ENCODE measurements at regions not wholly inside any gene's neighbourhood (a gene's known extent, or its start where the extent isn't known, plus 50 kb on each side); places are given as distances from the start of the nearest gene placed in this dataset.
"Not testable (repeated sequence)": the region's sequence is repeated elsewhere in the genome, so short reads cannot be mapped to it uniquely, and the experiment has no call there.

GRCh38 chr2:67896076-67896475 lies 166.7 kb downstream of the C1D start:
- no peaks in the 10 kb centered on the region for H3K36me3 ChIP-seq (ENCODE audit: control insufficient read depth, insufficient read depth, low read length)
- H3K9me3 ChIP-seq (ENCODE audit: control insufficient read depth, insufficient read depth, low read length) = no peaks in the 10 kb centered on the region
- H3K27me3 ChIP-seq (ENCODE audit: control insufficient read depth, insufficient read depth, low read length) = peaks cover 11% of the 10 kb centered on the region
- H3K4me1 ChIP-seq (ENCODE audit: control insufficient read depth, insufficient read depth, low read length) = peaks cover 14% of the 10 kb centered on the region
- no peak overlapping the region for H3K9ac ChIP-seq (ENCODE audit: low read depth, low read length)
- no peak overlapping the region for H3K4me3 ChIP-seq (ENCODE audit: low read depth, low read length)

- no peak overlapping the region for H3K9ac ChIP-seq (ENCODE audit: low read depth, low read length)
- H3K9me3 ChIP-seq (ENCODE audit: control insufficient read depth, insufficient read depth, low read length) = no peaks in the 10 kb centered on the region
- no peaks in the 10 kb centered on the region for H3K36me3 ChIP-seq (ENCODE audit: control insufficient read depth, insufficient read depth, low read length)
- no peak overlapping the region for H3K4me3 ChIP-seq (ENCODE audit: low read depth, low read length)
- peaks cover 14% of the 10 kb centered on the region for H3K4me1 ChIP-seq (ENCODE audit: control insufficient read depth, insufficient read depth, low read length)
- H3K27me3 ChIP-seq (ENCODE audit: control insufficient read depth, insufficient read depth, low read length) = peaks cover 11% of the 10 kb centered on the region
Observed at GRCh38 chr2:67896476-67896875, 166.3 kb downstream of the C1D start.

- no peak overlapping the region for H3K9ac ChIP-seq (ENCODE audit: low read depth, low read length)
- H3K36me3 ChIP-seq (ENCODE audit: control insufficient read depth, insufficient read depth, low read length) = no peaks in the 10 kb centered on the region
- H3K4me1 ChIP-seq (ENCODE audit: control insufficient read depth, insufficient read depth, low read length) = peaks cover 17% of the 10 kb centered on the region
- H3K9me3 ChIP-seq (ENCODE audit: control insufficient read depth, insufficient read depth, low read length) = no peaks in the 10 kb centered on the region
- H3K27me3 ChIP-seq (ENCODE audit: control insufficient read depth, insufficient read depth, low read length) = peaks cover 11% of the 10 kb centered on the region
- no peak overlapping the region for H3K4me3 ChIP-seq (ENCODE audit: low read depth, low read length)
Observed at GRCh38 chr2:67898595-67898994, 164.2 kb downstream of the C1D start.

- Histone ChIP-seq H3K9ac (ENCODE audit: low read depth, low read length) (no peak overlapping the region), H3K4me1 (ENCODE audit: control insufficient read depth, insufficient read depth, low read length) (peaks cover 17% of the 10 kb centered on the region), H3K4me3 (ENCODE audit: low read depth, low read length) (no peak overlapping the region), H3K27me3 (ENCODE audit: control insufficient read depth, insufficient read depth, low read length) (peaks cover 11% of the 10 kb centered on the region), H3K36me3 (ENCODE audit: control insufficient read depth, insufficient read depth, low read length) (no peaks in the 10 kb centered on the region), H3K9me3 (ENCODE audit: control insufficient read depth, insufficient read depth, low read length) (no peaks in the 10 kb centered on the region)
Observed at GRCh38 chr2:67899187-67899586, 163.6 kb downstream of the C1D start.

GRCh38 chr2:67900826-67901225 lies 162.0 kb downstream of the C1D start:
- Histone ChIP-seq H3K9me3 (ENCODE audit: control insufficient read depth, insufficient read depth, low read length) (no peaks in the 10 kb centered on the region), H3K27me3 (ENCODE audit: control insufficient read depth, insufficient read depth, low read length) (peaks cover 11% of the 10 kb centered on the region), H3K9ac (ENCODE audit: low read depth, low read length) (no peak overlapping the region), H3K36me3 (ENCODE audit: control insufficient read depth, insufficient read depth, low read length) (no peaks in the 10 kb centered on the region), H3K4me1 (ENCODE audit: control insufficient read depth, insufficient read depth, low read length) (peaks cover 13% of the 10 kb centered on the region), H3K4me3 (ENCODE audit: low read depth, low read length) (no peak overlapping the region)

- Histone ChIP-seq H3K9me3 (ENCODE audit: control insufficient read depth, insufficient read depth, low read length) (no peaks in the 10 kb centered on the region), H3K4me1 (ENCODE audit: control insufficient read depth, insufficient read depth, low read length) (peaks cover 3% of the 10 kb centered on the region), H3K36me3 (ENCODE audit: control insufficient read depth, insufficient read depth, low read length) (no peaks in the 10 kb centered on the region), H3K27me3 (ENCODE audit: control insufficient read depth, insufficient read depth, low read length) (no peaks in the 10 kb centered on the region), H3K4me3 (ENCODE audit: low read depth, low read length) (no peak overlapping the region), H3K9ac (ENCODE audit: low read depth, low read length) (no peak overlapping the region)
Observed at GRCh38 chr2:67904566-67904965, 158.2 kb downstream of the C1D start.

- Histone ChIP-seq H3K9ac (ENCODE audit: low read depth, low read length) (no peak overlapping the region), H3K9me3 (ENCODE audit: control insufficient read depth, insufficient read depth, low read length) (no peaks in the 10 kb centered on the region), H3K4me3 (ENCODE audit: low read depth, low read length) (no peak overlapping the region), H3K27me3 (ENCODE audit: control insufficient read depth, insufficient read depth, low read length) (no peaks in the 10 kb centered on the region), H3K36me3 (ENCODE audit: control insufficient read depth, insufficient read depth, low read length) (no peaks in the 10 kb centered on the region), H3K4me1 (ENCODE audit: control insufficient read depth, insufficient read depth, low read length) (peaks cover 3% of the 10 kb centered on the region)
Observed at GRCh38 chr2:67904966-67905365, 157.8 kb downstream of the C1D start.

- not testable (repeated sequence) for H3K9ac ChIP-seq (ENCODE audit: low read depth, low read length); H3K9me3 ChIP-seq (ENCODE audit: control insufficient read depth, insufficient read depth, low read length); H3K4me1 ChIP-seq (ENCODE audit: control insufficient read depth, insufficient read depth, low read length); H3K4me3 ChIP-seq (ENCODE audit: low read depth, low read length); H3K36me3 ChIP-seq (ENCODE audit: control insufficient read depth, insufficient read depth, low read length); H3K27me3 ChIP-seq (ENCODE audit: control insufficient read depth, insufficient read depth, low read length)
Observed at GRCh38 chr2:67906547-67906946, 156.3 kb downstream of the C1D start.

- no peaks in the 10 kb centered on the region for H3K9me3 ChIP-seq (ENCODE audit: control insufficient read depth, insufficient read depth, low read length)
- no peak overlapping the region for H3K9ac ChIP-seq (ENCODE audit: low read depth, low read length)
- H3K27me3 ChIP-seq (ENCODE audit: control insufficient read depth, insufficient read depth, low read length) = no peaks in the 10 kb centered on the region
- H3K36me3 ChIP-seq (ENCODE audit: control insufficient read depth, insufficient read depth, low read length) = no peaks in the 10 kb centered on the region
- peaks cover 4% of the 10 kb centered on the region for H3K4me1 ChIP-seq (ENCODE audit: control insufficient read depth, insufficient read depth, low read length)
- H3K4me3 ChIP-seq (ENCODE audit: low read depth, low read length) = no peak overlapping the region
Observed at GRCh38 chr2:67917332-67918054, 145.3 kb downstream of the C1D start.

GRCh38 chr2:67918471-67918870 lies 144.3 kb downstream of the C1D start:
- Histone ChIP-seq H3K27me3 (ENCODE audit: control insufficient read depth, insufficient read depth, low read length) (no peaks in the 10 kb centered on the region), H3K9me3 (ENCODE audit: control insufficient read depth, insufficient read depth, low read length) (no peaks in the 10 kb centered on the region), H3K4me1 (ENCODE audit: control insufficient read depth, insufficient read depth, low read length) (peaks cover 4% of the 10 kb centered on the region), H3K9ac (ENCODE audit: low read depth, low read length) (no peak overlapping the region), H3K4me3 (ENCODE audit: low read depth, low read length) (no peak overlapping the region), H3K36me3 (ENCODE audit: control insufficient read depth, insufficient read depth, low read length) (no peaks in the 10 kb centered on the region)

GRCh38 chr2:67919490-67919889 lies 143.3 kb downstream of the C1D start:
- Histone ChIP-seq H3K4me1 (ENCODE audit: control insufficient read depth, insufficient read depth, low read length) (peaks cover 7% of the 10 kb centered on the region), H3K9me3 (ENCODE audit: control insufficient read depth, insufficient read depth, low read length) (no peaks in the 10 kb centered on the region), H3K27me3 (ENCODE audit: control insufficient read depth, insufficient read depth, low read length) (no peaks in the 10 kb centered on the region), H3K36me3 (ENCODE audit: control insufficient read depth, insufficient read depth, low read length) (no peaks in the 10 kb centered on the region), H3K9ac (ENCODE audit: low read depth, low read length) (no peak overlapping the region), H3K4me3 (ENCODE audit: low read depth, low read length) (no peak overlapping the region)

GRCh38 chr2:67922080-67922785 lies 140.6 kb downstream of the C1D start:
- Histone ChIP-seq H3K9ac (ENCODE audit: low read depth, low read length) (no peak overlapping the region), H3K4me1 (ENCODE audit: control insufficient read depth, insufficient read depth, low read length) (peaks cover 13% of the 10 kb centered on the region), H3K4me3 (ENCODE audit: low read depth, low read length) (no peak overlapping the region), H3K36me3 (ENCODE audit: control insufficient read depth, insufficient read depth, low read length) (no peaks in the 10 kb centered on the region), H3K9me3 (ENCODE audit: control insufficient read depth, insufficient read depth, low read length) (no peaks in the 10 kb centered on the region), H3K27me3 (ENCODE audit: control insufficient read depth, insufficient read depth, low read length) (no peaks in the 10 kb centered on the region)

Data from iPS-15b (cell line).